AG04450 (cell line): ENCODE measurements at regions not wholly inside any gene's neighbourhood (a gene's known extent, or its start where the extent isn't known, plus 50 kb on each side); places are given as distances from the start of the nearest gene placed in this dataset.

Experiments used
- CTCF ChIA-PET: fragments of 300-600, 350-600 bp; formaldehyde crosslinking; extraction: SDS; loops from one replicate; lab custom pipeline; 2022; ENCODE audit warnings: antibody characterized with exemption, inconsistent platforms; lab: Charles Lee
- POLR2A ChIA-PET: fragments of 350-600 bp; formaldehyde crosslinking; extraction: SDS; loops from one replicate; lab custom pipeline; 2021; ENCODE audit warnings: antibody characterized with exemption, inconsistent platforms; lab: Yijun Ruan, JAX
- DNase-seq: peaks from one replicate; pipeline ENCODE4 v3.0.0-alpha.2; 2011; ENCODE audit warnings: low read depth, low spot score
- H3K27ac ChIP-seq: one replicate; pipeline ENCODE4 v1.5.1; 2012; ENCODE audit warnings: low read depth, low read length, control low read depth
- H3K27me3 ChIP-seq: one replicate; pipeline ENCODE4 v1.6.0; 2012; ENCODE audit warnings: low read length; ENCODE audit not compliant: control insufficient read depth, insufficient read depth
- H3K4me3 ChIP-seq: 2 replicates; pipeline ENCODE4 v1.5.1; 2011; ENCODE audit warnings: mild to moderate bottlenecking, low read depth, low read length, control low read depth
- H3K9me3 ChIP-seq: 2 replicates; pipeline ENCODE4 v1.5.1; 2012; ENCODE audit warnings: low read length; ENCODE audit not compliant: control insufficient read depth, insufficient read depth
- TF ChIP-seq, protein P1 (sequence below): IDR thresholded peaks from 2 replicates; pipeline ENCODE4 v1.5.1; 2011; ENCODE audit warnings: low read depth, low read length, control low read depth, inconsistent platforms

DNA sequence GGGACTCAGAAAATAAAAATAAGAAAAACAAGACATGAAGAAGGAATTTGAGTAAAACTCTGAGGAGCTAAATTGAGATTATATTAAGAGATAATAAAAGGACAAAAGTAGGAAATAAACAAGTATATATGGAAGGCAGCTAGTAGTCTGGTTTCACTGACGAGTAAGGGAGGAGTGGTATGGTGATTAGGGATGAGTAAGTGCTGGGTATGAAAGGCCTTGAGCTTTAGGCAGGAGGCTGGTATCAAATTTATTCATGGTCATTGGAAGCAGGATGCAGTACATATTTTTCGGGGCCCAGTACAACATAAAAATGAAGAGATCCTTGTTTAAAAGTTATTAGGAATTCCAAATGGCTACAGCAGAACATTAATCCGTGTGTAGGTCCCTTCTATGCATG is 789.7 kb upstream of the PRMT6 start:
- ChIA-PET CTCF (no interaction called here), POLR2A (no interaction called here)
- Histone ChIP-seq H3K9me3 (peaks cover 10% of the 10 kb centered on the region; the same call in 1 of the 2 replicates), H3K27me3 (no peaks in the 10 kb centered on the region), H3K4me3 (no peak overlapping the region), H3K27ac (no peak overlapping the region)
- DNase-seq = no peak
- TF ChIP-seq, protein P1, sequence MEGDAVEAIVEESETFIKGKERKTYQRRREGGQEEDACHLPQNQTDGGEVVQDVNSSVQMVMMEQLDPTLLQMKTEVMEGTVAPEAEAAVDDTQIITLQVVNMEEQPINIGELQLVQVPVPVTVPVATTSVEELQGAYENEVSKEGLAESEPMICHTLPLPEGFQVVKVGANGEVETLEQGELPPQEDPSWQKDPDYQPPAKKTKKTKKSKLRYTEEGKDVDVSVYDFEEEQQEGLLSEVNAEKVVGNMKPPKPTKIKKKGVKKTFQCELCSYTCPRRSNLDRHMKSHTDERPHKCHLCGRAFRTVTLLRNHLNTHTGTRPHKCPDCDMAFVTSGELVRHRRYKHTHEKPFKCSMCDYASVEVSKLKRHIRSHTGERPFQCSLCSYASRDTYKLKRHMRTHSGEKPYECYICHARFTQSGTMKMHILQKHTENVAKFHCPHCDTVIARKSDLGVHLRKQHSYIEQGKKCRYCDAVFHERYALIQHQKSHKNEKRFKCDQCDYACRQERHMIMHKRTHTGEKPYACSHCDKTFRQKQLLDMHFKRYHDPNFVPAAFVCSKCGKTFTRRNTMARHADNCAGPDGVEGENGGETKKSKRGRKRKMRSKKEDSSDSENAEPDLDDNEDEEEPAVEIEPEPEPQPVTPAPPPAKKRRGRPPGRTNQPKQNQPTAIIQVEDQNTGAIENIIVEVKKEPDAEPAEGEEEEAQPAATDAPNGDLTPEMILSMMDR = no peak

DNA sequence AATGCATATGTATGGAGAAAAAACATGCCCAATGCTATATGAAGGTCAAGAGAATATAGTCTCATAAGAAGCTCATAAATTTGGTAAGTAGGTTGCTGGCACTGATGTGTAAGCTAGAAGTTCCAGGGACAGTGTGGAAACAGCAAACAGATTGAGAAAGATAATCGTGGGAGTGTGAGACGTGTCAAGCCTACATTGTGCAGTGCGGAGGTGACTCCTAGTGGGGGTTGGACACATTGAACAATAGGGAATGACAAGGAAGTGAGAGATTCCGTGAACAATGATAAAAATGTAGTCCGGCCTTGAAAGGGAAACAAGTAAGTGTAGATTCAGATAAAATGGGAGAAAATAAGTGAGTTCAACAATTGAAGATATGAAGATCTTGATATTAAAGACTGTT is 788.4 kb upstream of the PRMT6 start:
- CTCF ChIA-PET = no interaction called here
- POLR2A ChIA-PET = no interaction called here

DNA sequence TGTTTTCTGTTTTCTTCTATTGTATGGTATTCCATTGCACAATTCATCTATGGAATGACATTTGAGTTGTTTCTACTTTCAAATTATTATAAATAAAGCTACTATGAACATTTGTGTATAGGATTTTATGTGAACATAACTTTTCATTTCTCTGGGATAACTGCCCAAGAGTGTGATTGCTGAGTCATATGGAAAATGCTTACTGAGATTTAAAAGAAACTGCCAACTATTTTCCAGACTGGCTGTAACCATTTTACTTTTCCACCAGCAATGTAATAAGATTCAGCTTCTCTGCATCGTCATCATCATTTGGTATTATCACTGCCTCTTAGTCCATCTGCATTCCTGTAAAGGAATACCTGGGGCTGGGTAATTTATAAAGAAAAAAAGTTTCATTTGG is 779.6 kb upstream of the PRMT6 start:
- CTCF ChIA-PET = interaction anchor here (0.6 kb wide), 1 partner anchor 37 kb away, joined by 3 read pairs; no protein-coding TSS in a partner anchor
- Histone ChIP-seq H3K4me3 (no peak overlapping the region), H3K27ac (no peak overlapping the region), H3K27me3 (no peaks in the 10 kb centered on the region), H3K9me3 (no peaks in the 10 kb centered on the region)
- no peak for DNase-seq
- POLR2A ChIA-PET = no interaction called here
- TF ChIP-seq, protein P1 = no peak

More for the DNA sequence above, 788.4 kb upstream of the PRMT6 start:
- DNase-seq = no peak
- H3K9me3 ChIP-seq = peaks cover 10% of the 10 kb centered on the region; the same call in 1 of the 2 replicates
- no peaks in the 10 kb centered on the region for H3K27me3 ChIP-seq
- H3K4me3 ChIP-seq = no peak overlapping the region
- TF ChIP-seq, protein P1 = no peak
- H3K27ac ChIP-seq = no peak overlapping the region

DNA sequence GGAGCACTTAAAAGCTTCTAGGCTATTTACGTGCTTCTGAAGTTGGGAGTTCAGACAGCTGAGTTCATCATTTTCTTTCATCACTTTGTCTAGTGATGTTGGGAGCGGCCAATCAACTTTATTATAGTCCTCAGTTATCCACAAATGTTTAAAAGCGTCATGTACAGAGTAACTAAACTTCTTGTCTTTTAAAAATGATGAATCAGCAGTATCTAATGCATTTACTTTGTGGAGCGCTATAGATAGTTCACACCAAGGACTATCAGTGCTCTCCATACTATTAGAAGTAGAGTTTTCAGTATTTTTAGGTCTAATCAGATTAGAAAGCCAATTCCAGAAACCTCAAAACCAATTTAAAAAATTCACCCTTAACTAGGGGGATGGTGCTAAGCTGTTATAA is 778.7 kb upstream of the PRMT6 start:
- H3K27ac ChIP-seq = no peak overlapping the region
- H3K4me3 ChIP-seq = no peak overlapping the region
- no peak for DNase-seq
- H3K9me3 ChIP-seq = no peaks in the 10 kb centered on the region
- H3K27me3 ChIP-seq = no peaks in the 10 kb centered on the region
- TF ChIP-seq, protein P1 = no peak
- ChIA-PET POLR2A (no interaction called here), CTCF (no interaction called here)

DNA sequence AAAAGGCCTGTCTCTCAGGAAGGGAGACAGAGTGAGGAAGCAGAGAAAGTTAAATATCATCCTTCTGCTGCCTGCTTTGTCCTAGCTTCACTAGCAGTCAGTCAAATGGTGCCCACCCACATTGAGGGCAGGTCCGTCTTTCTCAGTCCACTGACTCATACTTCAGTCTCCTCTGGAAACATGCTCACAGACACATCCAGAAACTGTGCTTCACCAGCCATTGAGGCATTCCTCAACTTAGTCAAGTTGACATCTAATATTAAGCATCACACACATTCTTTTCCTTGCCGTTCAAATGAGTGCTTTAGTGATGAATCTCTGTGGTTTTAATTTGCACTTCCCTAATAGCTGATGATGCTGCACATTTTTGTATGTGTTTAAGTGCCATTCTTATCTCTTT is 777.8 kb upstream of the PRMT6 start:
- CTCF ChIA-PET = no interaction called here
- DNase-seq = no peak
- TF ChIP-seq, protein P1 = no peak

More for the DNA sequence above, 777.8 kb upstream of the PRMT6 start:
- Histone ChIP-seq H3K9me3 (no peaks in the 10 kb centered on the region), H3K27ac (no peak overlapping the region), H3K27me3 (no peaks in the 10 kb centered on the region), H3K4me3 (no peak overlapping the region)
- POLR2A ChIA-PET = no interaction called here
